ENCODE measurements at regions not wholly inside any gene's neighbourhood (a gene's known extent, or its start where the extent isn't known, plus 50 kb on each side); places are given as distances from the start of the nearest gene placed in this dataset.

- no peak for TF ChIP-seq CTCF (IDR thresholded peaks at IDR 0.05)
These were observed 206.5 kb downstream of the TEX29 start for GRCh38 chr13:111526922-111527321.

DNA sequence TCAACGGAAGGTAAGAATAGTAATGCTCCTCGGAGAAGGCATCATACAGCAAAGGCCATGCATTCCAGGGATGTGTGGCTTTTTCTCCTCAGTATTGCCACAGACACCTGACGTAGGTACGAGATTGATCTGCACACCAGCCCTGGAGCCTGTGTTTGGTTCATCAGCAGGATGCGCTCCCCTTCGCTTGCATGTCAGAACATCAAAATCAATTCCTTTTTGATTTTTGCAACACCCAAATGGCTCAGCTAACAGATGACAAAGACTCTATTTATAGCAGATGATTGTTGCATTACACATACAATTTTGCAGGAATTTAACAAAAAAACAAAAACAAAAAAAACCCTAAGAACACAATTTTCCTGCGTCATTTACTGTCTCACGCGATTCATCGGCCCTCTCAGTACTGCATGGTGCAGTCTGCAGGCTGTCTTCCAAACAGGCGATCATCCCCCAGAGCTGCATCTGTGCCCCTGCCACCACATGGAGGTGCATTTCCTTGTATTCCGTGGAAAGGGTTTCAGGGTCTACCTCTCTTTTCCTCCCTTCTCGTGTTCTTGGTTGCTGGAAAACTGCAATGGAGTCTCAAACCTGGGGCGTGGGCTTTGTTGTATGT, 207.3 kb downstream of the TEX29 start:
- TF ChIP-seq CTCF (IDR thresholded peaks at IDR 0.05) = no peak

DNA sequence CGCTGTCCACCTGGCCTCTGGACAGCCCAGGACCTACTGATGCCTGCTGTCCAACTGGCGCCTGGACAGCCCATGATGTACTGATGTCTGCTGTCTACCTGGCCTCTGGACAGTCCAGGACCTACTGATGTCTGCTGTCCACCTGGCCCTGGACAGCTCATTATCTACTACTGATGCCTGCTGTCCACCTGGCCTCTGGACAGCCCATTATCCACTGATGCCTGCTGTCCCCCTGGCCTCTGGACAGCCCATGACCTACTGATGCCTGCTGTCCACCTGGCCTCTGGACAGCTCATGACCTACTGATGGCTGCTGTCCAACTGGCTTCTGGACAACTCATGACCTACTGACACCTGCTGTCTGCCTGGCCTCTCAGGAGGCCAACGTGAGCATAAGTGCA, 208.1 kb downstream of the TEX29 start:
- no peak for TF ChIP-seq CTCF (IDR thresholded peaks at IDR 0.05)

DNA sequence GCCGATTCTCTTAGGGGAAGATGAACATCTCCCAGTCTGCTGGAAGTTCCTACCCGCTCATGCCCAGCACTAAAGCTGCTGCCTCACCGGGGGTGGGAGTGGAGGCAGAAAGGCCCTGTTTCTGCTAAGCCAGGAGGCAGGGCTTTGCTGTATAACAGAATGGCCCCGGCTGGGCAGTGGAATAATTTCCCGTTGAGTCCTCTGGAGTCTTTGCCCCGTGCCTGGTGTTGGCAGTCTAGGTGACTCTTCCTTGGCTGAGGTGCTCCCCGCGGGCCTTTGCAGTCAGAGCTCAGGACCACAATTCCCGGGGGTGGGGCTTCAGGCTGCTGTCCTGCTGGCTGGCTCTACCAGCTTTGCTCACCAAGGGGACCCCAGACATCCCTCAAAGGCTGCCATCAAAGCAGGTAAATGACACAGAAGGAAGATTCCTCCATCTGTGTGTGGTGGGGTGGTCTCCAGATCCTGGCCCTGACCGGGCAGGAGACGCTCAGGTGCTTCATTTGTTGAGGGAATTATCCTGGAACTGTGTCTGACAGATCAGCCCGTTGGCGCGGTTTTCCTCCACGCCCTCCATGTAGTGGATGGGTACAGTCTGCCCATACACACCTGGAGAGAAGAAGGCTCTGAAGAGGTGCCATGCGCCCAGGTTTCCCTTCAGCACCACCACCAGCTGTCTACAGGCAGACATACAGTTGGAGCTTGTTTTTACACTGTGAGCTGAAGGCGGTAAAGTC, 209.9 kb downstream of the TEX29 start:
- no peak for TF ChIP-seq CTCF (IDR thresholded peaks at IDR 0.05)

- TF ChIP-seq CTCF (IDR thresholded peaks at IDR 0.05) = peak; percentile 24; the same call in 1 of the 2 replicates
These were observed 211.1 kb downstream of the TEX29 start for GRCh38 chr13:111531505-111531904.

DNA sequence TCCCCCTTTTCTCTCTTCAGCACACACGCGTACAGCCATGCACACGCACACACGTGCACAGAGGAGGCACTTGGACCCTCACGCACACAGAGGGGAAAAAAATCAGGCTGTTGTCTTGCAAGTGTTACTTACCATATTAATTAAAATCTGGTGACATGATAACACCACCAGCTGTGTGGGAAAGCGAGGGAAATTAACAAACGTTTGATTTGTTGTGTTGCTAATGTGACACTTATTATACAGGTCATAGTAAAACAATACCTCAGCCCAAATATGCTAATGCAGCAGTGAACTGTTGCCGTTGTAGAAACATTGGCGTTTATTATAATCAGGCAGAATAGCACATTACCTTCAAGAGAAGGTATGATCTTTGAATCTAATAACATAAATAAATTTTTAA, 211.7 kb downstream of the TEX29 start:
- TF ChIP-seq CTCF (IDR thresholded peaks at IDR 0.05) = no peak

DNA sequence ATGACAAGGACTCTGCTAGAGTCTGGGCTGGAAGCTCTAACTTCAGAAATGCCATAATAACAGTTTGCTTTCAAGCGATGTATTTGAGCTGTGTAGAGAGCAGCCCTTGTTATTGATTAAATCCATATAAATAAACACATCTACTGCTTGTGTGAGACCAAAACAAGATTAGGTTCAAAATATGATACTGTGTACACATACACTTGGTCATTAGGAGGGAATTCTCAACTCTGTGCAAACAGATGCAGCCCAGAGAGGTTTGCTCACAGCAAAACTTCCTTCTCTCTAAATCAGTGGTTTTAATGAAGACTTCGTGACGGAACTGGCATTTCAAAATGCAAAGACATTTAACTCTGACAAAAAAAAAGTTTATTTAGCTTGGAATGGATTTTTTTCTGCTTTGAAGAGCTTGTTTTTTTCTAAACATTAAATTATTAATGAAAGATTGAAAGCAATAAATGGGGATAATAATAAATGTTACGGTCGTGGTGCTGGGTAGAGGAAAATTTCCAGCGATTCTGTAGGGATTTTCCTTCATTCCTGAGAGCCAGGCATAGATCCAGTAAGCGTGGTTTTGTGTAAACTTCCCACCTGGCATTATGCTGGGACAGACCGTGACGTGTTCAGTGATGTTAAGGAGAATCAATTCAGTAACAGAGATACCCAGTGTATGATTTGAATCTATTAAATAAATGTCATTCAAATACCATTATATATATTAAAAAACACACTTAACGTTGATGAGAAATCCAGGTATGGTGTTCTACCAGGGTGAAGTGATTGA, 213.7 kb downstream of the TEX29 start:
- no peak for TF ChIP-seq CTCF (IDR thresholded peaks at IDR 0.05)
